T-helper 1 cell treated with Interleukin-12 subunit alpha and Interleukin-12 subunit beta and Interleukin-4 antibody, amounts not matched to agents 30 ng/mL and 1 ng/mL, for 36 hours (primary cell): ENCODE measurements at regions not wholly inside any gene's neighbourhood (a gene's known extent, or its start where the extent isn't known, plus 50 kb on each side); places are given as distances from the start of the nearest gene placed in this dataset.
"Not testable (repeated sequence)": the region's sequence is repeated elsewhere in the genome, so short reads cannot be mapped to it uniquely, and the experiment has no call there.

Experiments used
- intact Hi-C: fragments of 100-400 bp; cut with micrococcal nuclease; formaldehyde crosslinking; loops from one replicate; pipeline ENCODE4 v1.15.1; 2024

- intact Hi-C loops: no loop called here
Measured at GRCh38 chr5:154559398-154560276, 81.6 kb upstream of the HAND1 start.

GRCh38 chr5:154557548-154557947 lies 79.5 kb upstream of the HAND1 start:
- intact Hi-C loops: no loop called here

- intact Hi-C loops: no loop called here
Measured at GRCh38 chr5:154547551-154547950, 69.5 kb upstream of the HAND1 start.

GRCh38 chr5:154546719-154547118 lies 68.7 kb upstream of the HAND1 start:
- intact Hi-C loops: no loop called here

DNA sequence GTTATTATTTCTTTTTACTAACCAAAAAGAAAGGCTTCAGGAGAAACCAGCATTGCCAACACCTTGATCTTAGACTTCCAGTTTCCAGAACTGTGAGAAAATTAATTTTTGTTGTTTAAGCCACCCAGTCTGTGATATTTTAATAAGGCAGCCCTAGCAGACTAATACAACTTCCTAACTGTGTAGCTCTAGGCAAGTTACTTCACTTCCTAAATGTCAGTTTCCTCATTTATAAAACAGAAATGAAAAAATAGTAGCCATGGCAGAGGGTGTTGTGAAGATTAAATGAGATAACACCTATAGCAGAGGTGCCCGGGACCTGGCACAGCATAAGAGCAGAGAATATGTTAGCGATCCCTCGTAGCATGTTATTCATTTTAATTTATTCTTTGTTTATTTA lies 66.6 kb upstream of the HAND1 start:
- intact Hi-C loops: no loop called here

DNA sequence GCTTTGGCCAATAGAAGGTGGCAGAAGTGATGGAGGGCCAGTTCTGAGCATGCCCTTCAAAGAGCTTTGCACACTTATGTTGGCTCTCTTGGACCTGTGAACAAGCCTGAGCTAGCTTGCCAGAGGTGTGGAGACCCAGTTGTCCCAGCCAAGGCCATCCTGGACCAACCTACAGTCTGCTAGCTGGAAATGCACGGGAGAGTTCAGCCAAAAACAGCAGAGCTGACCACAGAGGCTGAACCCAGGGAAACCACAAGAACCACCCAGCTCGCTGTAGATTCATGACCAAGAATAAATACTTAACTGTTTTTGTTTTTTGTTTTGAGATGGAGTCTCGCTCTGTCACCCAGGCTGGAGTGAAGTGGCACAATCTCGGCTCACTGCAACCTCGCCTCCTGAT lies 65.4 kb upstream of the HAND1 start:
- intact Hi-C loops: no loop called here

- intact Hi-C loops: no loop called here
Measured at GRCh38 chr5:154542581-154542980, 64.6 kb upstream of the HAND1 start.

DNA sequence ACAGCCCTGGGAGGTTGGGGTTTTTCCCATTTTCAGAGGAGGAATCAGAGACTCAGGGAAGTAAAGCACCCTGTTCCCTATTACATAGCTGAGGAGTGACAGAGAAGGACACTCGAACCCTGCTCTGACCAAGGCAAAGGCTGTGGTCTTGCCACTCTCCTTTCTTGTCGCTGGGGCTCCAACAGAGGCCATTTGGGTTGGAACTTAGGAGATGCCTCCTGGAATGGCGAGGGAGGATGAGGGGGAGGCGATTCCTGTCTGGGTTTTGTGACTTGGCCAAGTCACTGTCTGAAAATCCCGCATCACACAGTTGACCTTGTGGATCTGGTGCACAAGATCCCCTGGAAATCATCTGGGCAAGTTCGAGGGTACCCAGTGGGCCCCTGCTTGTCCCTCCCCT lies 64.0 kb upstream of the HAND1 start:
- intact Hi-C loops: no loop called here

GRCh38 chr5:154541553-154541952 lies 63.5 kb upstream of the HAND1 start:
- intact Hi-C loops: no loop called here

DNA sequence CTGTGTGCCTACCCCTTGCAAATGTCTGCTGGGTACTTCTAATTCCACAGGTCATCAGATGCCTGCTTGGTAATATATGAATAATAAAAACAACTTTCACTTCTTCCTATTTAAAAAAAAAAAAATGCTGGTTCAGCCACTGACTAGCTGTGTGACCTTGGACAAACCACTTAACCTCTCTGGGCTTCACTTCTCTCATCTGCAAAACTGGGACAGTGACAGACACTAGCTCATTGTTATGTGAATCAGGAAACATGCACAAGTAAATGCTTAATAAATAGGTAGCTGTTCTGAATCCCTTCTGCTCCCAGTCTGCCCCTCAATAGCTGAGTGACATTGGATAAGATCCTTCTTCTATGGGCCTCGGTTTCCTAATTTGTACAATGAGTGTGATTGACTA lies 62.6 kb upstream of the HAND1 start:
- intact Hi-C loops: no loop called here

DNA sequence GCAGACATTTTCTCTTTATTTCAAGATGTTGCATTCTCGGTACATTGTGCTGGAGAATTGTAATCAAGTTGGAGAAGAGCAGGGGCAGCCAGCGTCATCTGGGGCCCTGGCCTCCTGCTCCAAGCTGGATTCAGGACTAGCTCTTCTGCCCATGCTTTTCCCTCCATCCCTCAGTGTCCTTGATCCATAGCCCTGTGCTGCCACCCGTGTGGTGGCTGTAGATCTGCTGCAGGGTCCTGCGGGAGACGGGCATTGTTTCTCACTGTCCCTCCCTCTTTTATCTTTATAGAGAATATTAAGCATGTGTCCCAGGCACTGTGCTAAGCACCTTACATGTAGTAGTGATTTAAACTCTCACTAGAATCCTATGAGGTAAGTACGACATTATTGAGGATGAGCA lies 60.5 kb upstream of the HAND1 start:
- intact Hi-C loops: no loop called here

- intact Hi-C loops: not testable (repeated sequence)
Measured at GRCh38 chr5:154536439-154536838, 58.4 kb upstream of the HAND1 start.

DNA sequence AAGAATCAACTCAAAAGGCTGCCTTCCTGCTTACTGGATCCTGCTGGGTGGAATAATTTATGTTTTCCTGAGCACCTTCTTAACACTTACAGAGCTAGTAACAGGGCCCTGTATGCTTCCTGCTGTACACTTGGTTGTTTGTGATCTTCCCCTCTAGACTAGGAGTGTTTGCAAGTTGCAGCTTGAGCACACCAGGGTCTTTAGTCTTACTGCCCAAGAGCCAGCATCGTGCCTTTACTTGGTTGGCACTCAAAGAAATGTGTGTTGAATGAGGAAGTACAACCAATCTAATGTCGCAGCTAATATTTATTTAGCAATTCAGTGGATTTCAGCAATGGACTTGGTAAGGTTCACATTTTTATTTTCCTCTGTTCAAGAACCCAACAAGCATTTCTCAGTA lies 57.5 kb upstream of the HAND1 start:
- intact Hi-C loops: no loop called here

- intact Hi-C loops: no loop called here
Measured at GRCh38 chr5:154534457-154535050, 56.5 kb upstream of the HAND1 start.

DNA sequence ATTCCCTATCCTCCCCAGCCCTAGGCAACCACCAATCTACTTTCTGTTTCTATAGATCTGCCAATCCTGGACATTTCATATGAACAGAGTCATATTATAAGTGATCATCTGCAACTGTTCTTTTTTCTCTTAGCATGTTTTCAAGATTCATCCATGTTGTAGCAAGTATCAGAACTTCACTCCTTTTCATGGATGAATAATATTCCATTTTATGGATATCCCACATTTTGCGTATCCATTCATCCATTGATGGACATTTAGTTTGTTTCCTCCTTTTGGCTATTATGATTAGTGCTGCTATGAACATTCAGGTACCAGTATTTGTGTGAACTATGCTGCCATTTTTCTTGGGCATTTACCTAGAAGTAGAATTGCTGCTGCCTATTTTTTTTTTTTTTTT lies 51.3 kb upstream of the HAND1 start:
- intact Hi-C loops: no loop called here

GRCh38 chr5:154528005-154528594 lies 50.1 kb upstream of the HAND1 start:
- intact Hi-C loops: no loop called here
